ENCODE measurements at regions not wholly inside any gene's neighbourhood (a gene's known extent, or its start where the extent isn't known, plus 50 kb on each side); places are given as distances from the start of the nearest gene placed in this dataset.

GRCh38 chr2:16615687-16616615, 49.7 kb downstream of the CYRIA start:
- Histone ChIP-seq H3K27ac (no peak overlapping the region), H3K4me1 (replicated peaks in 1 of 2) (no peaks in the 10 kb centered on the region), H3K4me3 (no peak overlapping the region)
- in situ Hi-C loops (cut with MboI; ENCODE audit: low pct_unique_long_range_greater_than_20kb in 2 of 9, low sequenced_read_pairs in 9 of 9, unreplicated experiment in 9 of 9) = loop anchor here (5.0 to 25.0 kb wide), 5 partner anchors 129 to 979 kb away; partner anchors contain the start of gene MYCN (in 2 of the 9)
- WGBS, 10 experiments = 20 to 100% (median 87%) methylated on average over 2 to 20 of the region's 21 CpGs; no CpG with 5 or more reads in 1 of the 10 experiments
- ATAC-seq (replicated peaks in 6 of 8) = no peak

GRCh38 chr2:16615246-16615645, 50.4 kb downstream of the CYRIA start:
- no peak for ATAC-seq (replicated peaks in 6 of 8)
- Histone ChIP-seq H3K27ac (no peak overlapping the region), H3K4me3 (no peak overlapping the region), H3K4me1 (replicated peaks in 1 of 2) (no peaks in the 10 kb centered on the region)
- in situ Hi-C loops (cut with MboI; ENCODE audit: low pct_unique_long_range_greater_than_20kb in 2 of 9, low sequenced_read_pairs in 9 of 9, unreplicated experiment in 9 of 9) = loop anchor here (5.0 to 25.0 kb wide), 5 partner anchors 130 to 978 kb away; partner anchors contain the start of gene MYCN (in 2 of the 9)
- WGBS, 10 experiments = 40 to 100% (median 84%) methylated on average over 1 to 3 of the region's 3 CpGs; no CpG with 5 or more reads in 2 of the 10 experiments

- H3K4me3 ChIP-seq = no peak overlapping the region
- H3K27ac ChIP-seq = no peak overlapping the region
- in situ Hi-C loops (cut with MboI; ENCODE audit: low pct_unique_long_range_greater_than_20kb in 2 of 9, low sequenced_read_pairs in 9 of 9, unreplicated experiment in 9 of 9) = loop anchor here in 8 of 9 experiments (5.0 to 25.0 kb wide), 5 partner anchors 130 to 977 kb away; partner anchors contain the start of gene MYCN (in 2 of the 8)
- H3K4me1 ChIP-seq (replicated peaks in 1 of 2) = no peaks in the 10 kb centered on the region
- WGBS, 10 experiments = 63 to 100% (median 93%) methylated on average over 2 to 8 of the region's 10 CpGs; no CpG with 5 or more reads in 4 of the 10 experiments
- no peak for ATAC-seq (replicated peaks in 6 of 8)
Measured at GRCh38 chr2:16614314-16614860, 51.2 kb downstream of the CYRIA start.

GRCh38 chr2:16613539-16614011, 52.1 kb downstream of the CYRIA start:
- no peak for ATAC-seq (replicated peaks in 6 of 8)
- Histone ChIP-seq H3K4me3 (no peak overlapping the region), H3K27ac (no peak overlapping the region), H3K4me1 (replicated peaks in 1 of 2) (no peaks in the 10 kb centered on the region)
- WGBS, 10 experiments = 0 to 96% (median 62%) methylated on average over 2 to 6 of the region's 6 CpGs
- in situ Hi-C loops (cut with MboI; ENCODE audit: low pct_unique_long_range_greater_than_20kb in 2 of 9, low sequenced_read_pairs in 9 of 9, unreplicated experiment in 9 of 9) = loop anchor here in 8 of 9 experiments (5.0 to 25.0 kb wide), 5 partner anchors 131 to 976 kb away; partner anchors contain the start of gene MYCN (in 2 of the 8)

GRCh38 chr2:16612490-16612889, 53.1 kb downstream of the CYRIA start:
- peaks cover 6 to 7% of the 10 kb centered on the region in 2 donors for H3K4me1 ChIP-seq (replicated peaks in 1 of 2)
- WGBS, 10 experiments = 69 to 90% (median 74%) methylated on average over 2 to 3 of the region's 4 CpGs; no CpG with 5 or more reads in 6 of the 10 experiments
- in situ Hi-C loops (cut with MboI; ENCODE audit: low pct_unique_long_range_greater_than_20kb in 2 of 9, low sequenced_read_pairs in 9 of 9, unreplicated experiment in 9 of 9) = loop anchor here in 8 of 9 experiments (5.0 to 25.0 kb wide), 5 partner anchors 132 to 975 kb away; partner anchors contain the start of gene MYCN (in 2 of the 8)
- H3K4me3 ChIP-seq = no peak overlapping the region
- no peak for ATAC-seq (replicated peaks in 6 of 8)
- H3K27ac ChIP-seq = no peak overlapping the region

GRCh38 chr2:16609786-16610185, 55.8 kb downstream of the CYRIA start:
- in situ Hi-C loops (cut with MboI; ENCODE audit: low pct_unique_long_range_greater_than_20kb in 2 of 9, low sequenced_read_pairs in 9 of 9, unreplicated experiment in 9 of 9) = loop anchor here in 8 of 9 experiments (5.0 to 25.0 kb wide), 5 partner anchors 135 to 972 kb away; partner anchors contain the start of gene MYCN (in 2 of the 8)
- Histone ChIP-seq H3K4me3 (no peak overlapping the region), H3K27ac (no peak overlapping the region), H3K4me1 (replicated peaks in 1 of 2) (peaks cover 6 to 7% of the 10 kb centered on the region in 2 donors)
- ATAC-seq (replicated peaks in 6 of 8) = no peak
- 25 to 100% (median 65%) methylated on average over 1 to 3 of the region's 3 CpGs; no CpG with 5 or more reads in 2 of the 10 experiments for WGBS, 10 experiments

GRCh38 chr2:16608661-16609643, 56.7 kb downstream of the CYRIA start:
- peak; percentile 82 to 92 (median 90) for ATAC-seq (replicated peaks in 6 of 8)
- in situ Hi-C loops (cut with MboI; ENCODE audit: low pct_unique_long_range_greater_than_20kb in 2 of 9, low sequenced_read_pairs in 9 of 9, unreplicated experiment in 9 of 9) = loop anchor here in 3 of 9 experiments (25.0 kb wide), 2 partner anchors 672 to 972 kb away; partner anchors contain the start of gene MYCN (in 2 of the 3)
- WGBS, 10 experiments = 0 to 13% (median 3%) methylated on average over 4 to 15 of the region's 21 CpGs; no CpG with 5 or more reads in 1 of the 10 experiments
- Histone ChIP-seq H3K27ac (peak overlapping the region; percentile 60 to 78), H3K4me3 (peak overlapping the region; percentile 22 to 32 (median 30)), H3K4me1 (replicated peaks in 1 of 2) (peaks cover 6 to 14% of the 10 kb centered on the region in 2 donors)

GRCh38 chr2:16607301-16607700, 58.3 kb downstream of the CYRIA start:
- Histone ChIP-seq H3K4me1 (replicated peaks in 1 of 2) (peaks cover 6 to 21% of the 10 kb centered on the region in 2 donors), H3K27ac (no peak overlapping the region), H3K4me3 (no peak overlapping the region)
- no peak for ATAC-seq (replicated peaks in 6 of 8)
- WGBS, 10 experiments = 18 to 100% (median 82%) methylated on average over 1 to 4 of the region's 7 CpGs; no CpG with 5 or more reads in 4 of the 10 experiments
- in situ Hi-C loops (cut with MboI; ENCODE audit: low pct_unique_long_range_greater_than_20kb in 2 of 9, low sequenced_read_pairs in 9 of 9, unreplicated experiment in 9 of 9) = loop anchor here in 3 of 9 experiments (25.0 kb wide), 2 partner anchors 670 to 970 kb away; partner anchors contain the start of gene MYCN (in 2 of the 3)

- peak in 6 of 8 experiments; percentile 18 to 60 (median 30) for ATAC-seq (replicated peaks in 6 of 8)
- 49 to 100% (median 80%) methylated on average over 1 to 4 of the region's 4 CpGs; no CpG with 5 or more reads in 6 of the 10 experiments for WGBS, 10 experiments
- Histone ChIP-seq H3K27ac (peak overlapping the region in 1 of 2 donors; percentile 30), H3K4me1 (replicated peaks in 1 of 2) (peaks cover 6 to 21% of the 10 kb centered on the region in 2 donors), H3K4me3 (no peak overlapping the region)
- in situ Hi-C loops (cut with MboI; ENCODE audit: low pct_unique_long_range_greater_than_20kb in 2 of 9, low sequenced_read_pairs in 9 of 9, unreplicated experiment in 9 of 9) = loop anchor here in 3 of 9 experiments (25.0 kb wide), 2 partner anchors 667 to 967 kb away; partner anchors contain the start of gene MYCN (in 2 of the 3)
Measured at GRCh38 chr2:16604236-16604635, 61.4 kb downstream of the CYRIA start.

- H3K4me3 ChIP-seq = no peak overlapping the region
- H3K4me1 ChIP-seq (replicated peaks in 1 of 2) = no peaks in the 10 kb centered on the region
- H3K27ac ChIP-seq = no peak overlapping the region
- ATAC-seq (replicated peaks in 6 of 8) = no peak
- in situ Hi-C loops (cut with MboI; ENCODE audit: low pct_unique_long_range_greater_than_20kb in 2 of 9, low sequenced_read_pairs in 9 of 9, unreplicated experiment in 9 of 9) = no loop called here
- WGBS, 10 experiments = 0 to 100% (median 50%) methylated on average over 1 to 3 of the region's 3 CpGs; no CpG with 5 or more reads in 3 of the 10 experiments
Measured at GRCh38 chr2:16591370-16591933, 74.2 kb downstream of the CYRIA start.

GRCh38 chr2:16589465-16589864, 76.2 kb downstream of the CYRIA start:
- no peak for ATAC-seq (replicated peaks in 6 of 8)
- in situ Hi-C loops (cut with MboI; ENCODE audit: low pct_unique_long_range_greater_than_20kb in 2 of 9, low sequenced_read_pairs in 9 of 9, unreplicated experiment in 9 of 9) = no loop called here
- no peak overlapping the region for H3K4me3 ChIP-seq
- 0 to 100% (median 89%) methylated on average over 1 to 3 of the region's 3 CpGs for WGBS, 10 experiments
- H3K4me1 ChIP-seq (replicated peaks in 1 of 2) = no peaks in the 10 kb centered on the region
- H3K27ac ChIP-seq = no peak overlapping the region

Measured in motor neuron (in vitro differentiated cells).